Keratinocyte (primary cell): ENCODE measurements at regions not wholly inside any gene's neighbourhood (a gene's known extent, or its start where the extent isn't known, plus 50 kb on each side); places are given as distances from the start of the nearest gene placed in this dataset.

Source experiments
- DNase-seq: peaks from one replicate; pipeline ENCODE4 v3.0.0-alpha.2; 2011; ENCODE audit warnings: low read depth, missing footprints, low spot score
- FAIRE-seq: peaks from 2 replicates; lab custom pipeline; 2011; peaks lifted over from hg19 to GRCh38; lab: Jason Lieb, UNC
- H2AFZ ChIP-seq: 2 replicates; pipeline ENCODE4 v1.6.0; 2012; ENCODE audit warnings: low read length, control low read depth, inconsistent platforms; ENCODE audit not compliant: control insufficient read depth
- H3K27ac ChIP-seq: 2 replicates; pipeline ENCODE4 v1.5.1; 2011; ENCODE audit warnings: low read length; ENCODE audit not compliant: control insufficient read depth, insufficient read depth
- H3K27me3 ChIP-seq: 3 replicates; pipeline ENCODE4 v1.6.0; 2011; ENCODE audit warnings: low read length; ENCODE audit not compliant: control insufficient read depth, insufficient read depth; ENCODE audit errors: extremely low read depth
- H3K36me3 ChIP-seq, 2 experiments: 2 replicates in 1 of 2; 3 replicates in 1 of 2; pipeline ENCODE4 v1.5.1; 2011; ENCODE audit warnings: low read length in 2 of 2, mild to moderate bottlenecking in 1 of 2; ENCODE audit not compliant: control insufficient read depth in 2 of 2, insufficient read depth in 2 of 2; ENCODE audit errors: extremely low read depth in 1 of 2
- H3K4me1 ChIP-seq: 3 replicates; pipeline ENCODE4 v1.5.1; 2011; ENCODE audit warnings: low read length; ENCODE audit not compliant: control insufficient read depth, insufficient read depth; ENCODE audit errors: extremely low read depth
- H3K4me2 ChIP-seq: 3 replicates; pipeline ENCODE4 v1.6.0; 2011; ENCODE audit warnings: low read depth, low read length; ENCODE audit not compliant: control insufficient read depth, insufficient read depth; ENCODE audit errors: extremely low read depth
- H3K4me3 ChIP-seq, 3 experiments: fragments of 200-600 bp in 1 of 3; sonication (generic) in 1 of 3; 2 replicates in 2 of 3; 3 replicates in 1 of 3; pipeline ENCODE4 v1.5.1; 2011 to 2016; ENCODE audit warnings: low read length in 3 of 3, mild to moderate bottlenecking in 3 of 3, control low read depth in 2 of 3, inconsistent platforms in 1 of 3, low read depth in 1 of 3, mixed read lengths in 1 of 3, mixed run types in 1 of 3, moderate library complexity in 1 of 3; ENCODE audit not compliant: control insufficient read depth in 2 of 3, insufficient read depth in 2 of 3; ENCODE audit errors: extremely low read depth in 1 of 3
- H3K79me2 ChIP-seq: 2 replicates; pipeline ENCODE4 v1.6.0; 2012; ENCODE audit warnings: low read length; ENCODE audit not compliant: control insufficient read depth, insufficient read depth
- H3K9ac ChIP-seq: 3 replicates; pipeline ENCODE4 v1.6.0; 2011; ENCODE audit warnings: low read length; ENCODE audit not compliant: control insufficient read depth, insufficient read depth; ENCODE audit errors: extremely low read depth
- H3K9me1 ChIP-seq: 3 replicates; pipeline ENCODE4 v1.6.0; 2011; ENCODE audit warnings: low read length; ENCODE audit not compliant: control insufficient read depth, insufficient read depth; ENCODE audit errors: extremely low read depth
- H3K9me3 ChIP-seq: 2 replicates; pipeline ENCODE4 v1.5.1; 2012; ENCODE audit warnings: low read depth, low read length; ENCODE audit not compliant: control insufficient read depth
- H4K20me1 ChIP-seq: 3 replicates; pipeline ENCODE4 v1.6.0; 2011; ENCODE audit warnings: low read length; ENCODE audit not compliant: control insufficient read depth, insufficient read depth; ENCODE audit errors: extremely low read depth
- CTCF ChIP-seq, 3 experiments: IDR thresholded peaks in 1 of 3; conservative IDR thresholded peaks in 1 of 3; optimal IDR thresholded peaks in 1 of 3; 2 replicates in 2 of 3; 3 replicates in 1 of 3; pipeline versions ENCODE3 to v1.5.1; 2011; ENCODE audit warnings: low read length in 3 of 3, mild to moderate bottlenecking in 3 of 3, moderate library complexity in 2 of 3, control low read depth in 1 of 3, inconsistent platforms in 1 of 3; ENCODE audit not compliant: insufficient read depth in 2 of 3; ENCODE audit errors: extremely low read depth in 1 of 3
- EZH2 ChIP-seq: IDR thresholded peaks from one replicate; pipeline ENCODE4 v1.6.1; 2012; ENCODE audit warnings: inconsistent platforms, mild to moderate bottlenecking, low read length, moderate library complexity
- dilution Hi-C: fragments of 300-500 bp; cut with MboI; formaldehyde crosslinking; loops from one replicate; pipeline ENCODE4 v1.7.0; 2020; ENCODE audit warnings: low sequenced_read_pairs; ENCODE audit not compliant: extremely low pct_ligation_motif_present

- Histone ChIP-seq H2AFZ (no peak overlapping the region), H3K27ac (no peak overlapping the region), H4K20me1 (no peaks in the 10 kb centered on the region), H3K4me3 (no peak overlapping the region), H3K4me1 (no peaks in the 10 kb centered on the region), H3K36me3 (no peaks in the 10 kb centered on the region), H3K9me1 (no peaks in the 10 kb centered on the region), H3K79me2 (no peaks in the 10 kb centered on the region), H3K9me3 (no peaks in the 10 kb centered on the region), H3K4me2 (no peak overlapping the region), H3K9ac (no peak overlapping the region), H3K27me3 (peaks cover 3% of the 10 kb centered on the region)
- dilution Hi-C loops = no loop called here
- FAIRE-seq (no peak), DNase-seq (no peak)
- TF ChIP-seq EZH2 (no peak), CTCF (optimal IDR thresholded peaks at IDR 0.05 in 1 of 3, IDR thresholded peaks at IDR 0.05 in 1 of 3, conservative IDR thresholded peaks at IDR 0.05 in 1 of 3; ENCODE audit: extremely low read depth in 1 of 3, insufficient read depth in 2 of 3, low read length in 3 of 3) (no peak)
Observed at GRCh38 chr9:93372391-93372790, 79.1 kb upstream of the FAM120A start.

GRCh38 chr9:93376411-93376810, 75.1 kb upstream of the FAM120A start:
- Histone ChIP-seq H3K9me3 (no peaks in the 10 kb centered on the region), H3K4me2 (no peak overlapping the region), H3K4me1 (no peaks in the 10 kb centered on the region), H3K9ac (no peak overlapping the region), H3K27me3 (peaks cover 6% of the 10 kb centered on the region), H3K36me3 (no peaks in the 10 kb centered on the region), H3K79me2 (no peaks in the 10 kb centered on the region), H3K27ac (no peak overlapping the region), H4K20me1 (no peaks in the 10 kb centered on the region), H3K4me3 (no peak overlapping the region), H2AFZ (no peak overlapping the region), H3K9me1 (no peaks in the 10 kb centered on the region)
- no peak for TF ChIP-seq CTCF (optimal IDR thresholded peaks at IDR 0.05 in 1 of 3, IDR thresholded peaks at IDR 0.05 in 1 of 3, conservative IDR thresholded peaks at IDR 0.05 in 1 of 3; ENCODE audit: extremely low read depth in 1 of 3, insufficient read depth in 2 of 3, low read length in 3 of 3)
- TF ChIP-seq EZH2 = no peak
- dilution Hi-C loops = no loop called here
- no peak for DNase-seq
- FAIRE-seq = no peak
